H1 (cell line): ENCODE measurements at regions not wholly inside any gene's neighbourhood (a gene's known extent, or its start where the extent isn't known, plus 50 kb on each side); places are given as distances from the start of the nearest gene placed in this dataset.

Experiments used
- CTCF ChIA-PET: fragments of 300-600 bp; sonication (Branson Sonifier 250); formaldehyde crosslinking; loops from one replicate; lab custom pipeline; 2021; ENCODE audit not compliant: partially characterized antibody; lab: Charles Lee
- POLR2A ChIA-PET: fragments of 300-600 bp; sonication (Branson Sonifier 250); formaldehyde crosslinking; loops from one replicate; lab custom pipeline; 2021; ENCODE audit warnings: inconsistent platforms; ENCODE audit not compliant: partially characterized antibody; lab: Charles Lee
- DNase-seq, 2 experiments: peaks; one replicate each; pipeline versions ENCODE4 v3.0.0 to v3.0.0-alpha.2; 2010 to 2022; ENCODE audit warnings: low spot score in 2 of 2, low read depth in 1 of 2, mixed read lengths in 1 of 2
- FAIRE-seq: peaks from 2 replicates; lab custom pipeline; 2011; peaks lifted over from hg19 to GRCh38; lab: Jason Lieb, UNC
- H2AFZ ChIP-seq: 2 replicates; pipeline ENCODE4 v1.8.1; 2012; ENCODE audit warnings: low read length, inconsistent platforms
- H2AK5ac ChIP-seq: 2 replicates; pipeline ENCODE4 v1.6.1; 2013; ENCODE audit warnings: low read depth, low read length
- H2BK120ac ChIP-seq: replicated peaks from 2 replicates; pipeline ENCODE3; 2013; ENCODE audit warnings: low read depth, low read length, inconsistent platforms
- H2BK12ac ChIP-seq: 2 replicates; pipeline ENCODE4 v1.6.1; 2013; ENCODE audit warnings: low read depth, low read length
- H2BK15ac ChIP-seq: 2 replicates; pipeline ENCODE4 v1.6.1; 2013; ENCODE audit warnings: low read length
- H2BK20ac ChIP-seq: 2 replicates; pipeline ENCODE4 v1.6.1; 2013; ENCODE audit warnings: low read length
- H2BK5ac ChIP-seq: 2 replicates; pipeline ENCODE4 v1.6.1; 2013; ENCODE audit warnings: low read depth, low read length
- H3K14ac ChIP-seq: 2 replicates; pipeline ENCODE4 v1.6.1; 2013; ENCODE audit warnings: inconsistent platforms; ENCODE audit not compliant: insufficient read length
- H3K18ac ChIP-seq: 2 replicates; pipeline ENCODE4 v1.6.1; 2013; ENCODE audit warnings: low read length; ENCODE audit errors: extremely low read depth
- H3K23ac ChIP-seq: 2 replicates; pipeline ENCODE4 v1.6.1; 2013; ENCODE audit warnings: inconsistent platforms; ENCODE audit not compliant: insufficient read length
- H3K23me2 ChIP-seq: 2 replicates; pipeline ENCODE4 v1.6.1; 2013; ENCODE audit warnings: low read depth, low read length
- H3K27ac ChIP-seq: 2 replicates; pipeline ENCODE4 v1.6.1; 2011; ENCODE audit warnings: low read depth, low read length, inconsistent platforms
- H3K27me3 ChIP-seq, 4 experiments: replicated peaks in 1 of 4; 1 replicate in 1 of 4; 2 replicates in 3 of 4; pipeline versions ENCODE4 v1.6.1 to v1.8.1; 2011 to 2013; ENCODE audit warnings: low read length in 3 of 4, mild to moderate bottlenecking in 3 of 4, inconsistent platforms in 2 of 4, mixed read lengths in 2 of 4, moderate library complexity in 1 of 4; ENCODE audit not compliant: control insufficient read depth in 3 of 4, insufficient read depth in 3 of 4; ENCODE audit errors: extremely low read depth in 1 of 4
- H3K36me3 ChIP-seq, 4 experiments: 2 replicates each; pipeline versions ENCODE4 v1.6.1 to v1.8.1; 2011 to 2013; ENCODE audit warnings: mild to moderate bottlenecking in 4 of 4, low read length in 3 of 4, moderate library complexity in 2 of 4, control low read depth in 1 of 4, inconsistent platforms in 1 of 4; ENCODE audit not compliant: insufficient read depth in 4 of 4, control insufficient read depth in 2 of 4
- H3K4ac ChIP-seq: replicated peaks from 2 replicates; pipeline ENCODE3; 2013; ENCODE audit warnings: low read length, low read depth, mixed read lengths, inconsistent platforms; ENCODE audit not compliant: insufficient read length
- H3K4me1 ChIP-seq, 4 experiments: replicated peaks in 1 of 4; 1 replicate in 1 of 4; 2 replicates in 3 of 4; pipeline versions ENCODE4 v1.6.1 to v1.8.1; 2011 to 2013; ENCODE audit warnings: low read length in 3 of 4, inconsistent platforms in 2 of 4, mixed read lengths in 1 of 4; ENCODE audit not compliant: insufficient read depth in 4 of 4, control insufficient read depth in 3 of 4
- H3K4me2 ChIP-seq, 2 experiments: 2 replicates each; pipeline versions ENCODE4 v1.6.1 to v1.8.1; 2011 to 2013; ENCODE audit warnings: low read depth in 2 of 2, low read length in 2 of 2, control low read depth in 1 of 2, inconsistent platforms in 1 of 2, mild to moderate bottlenecking in 1 of 2; ENCODE audit not compliant: insufficient read depth in 1 of 2
- H3K4me3 ChIP-seq, 4 experiments: fragments of 200-600, 300-600 bp in 1 of 4; sonication (generic), shearing (Covaris generic), sonication (Bioruptor Twin) in 1 of 4; 2 replicates each; pipeline versions ENCODE4 v1.5.1 to v1.8.1; 2011 to 2016; ENCODE audit warnings: low read length in 4 of 4, low read depth in 3 of 4, control low read depth in 2 of 4, inconsistent platforms in 2 of 4, mild to moderate bottlenecking in 2 of 4, mixed read lengths in 1 of 4, moderate library complexity in 1 of 4; ENCODE audit not compliant: insufficient read depth in 2 of 4; ENCODE audit errors: extremely low read depth in 1 of 4
- H3K56ac ChIP-seq: replicated peaks from 2 replicates; pipeline ENCODE3; 2013; ENCODE audit warnings: low read depth, mild to moderate bottlenecking, mixed read lengths, low read length, inconsistent platforms; ENCODE audit not compliant: insufficient read length
- H3K79me1 ChIP-seq: 2 replicates; pipeline ENCODE4 v1.6.1; 2013; ENCODE audit warnings: low read depth, low read length, control low read depth
- H3K79me2 ChIP-seq, 2 experiments: 2 replicates each; pipeline versions ENCODE4 v1.6.1 to v1.8.1; 2012 to 2013; ENCODE audit warnings: low read length in 2 of 2, mild to moderate bottlenecking in 2 of 2, inconsistent platforms in 1 of 2; ENCODE audit not compliant: insufficient read depth in 2 of 2, control insufficient read depth in 1 of 2
- H3K9ac ChIP-seq, 4 experiments: replicated peaks in 1 of 4; 1 replicate in 1 of 4; 2 replicates in 3 of 4; pipeline versions ENCODE4 v1.6.1 to v1.8.1; 2011 to 2013; ENCODE audit warnings: low read depth in 3 of 4, low read length in 3 of 4, control low read depth in 2 of 4, mild to moderate bottlenecking in 2 of 4, moderate library complexity in 2 of 4, inconsistent platforms in 1 of 4; ENCODE audit errors: extremely low read depth in 1 of 4
- H3K9me3 ChIP-seq, 2 experiments: 2 replicates each; pipeline versions ENCODE4 v1.6.1 to v1.8.1; 2012 to 2013; ENCODE audit warnings: mild to moderate bottlenecking in 2 of 2, moderate library complexity in 2 of 2, control low read depth in 1 of 2, inconsistent platforms in 1 of 2, low read depth in 1 of 2, low read length in 1 of 2, mixed read lengths in 1 of 2; ENCODE audit not compliant: insufficient read depth in 2 of 2
- H4K20me1 ChIP-seq, 2 experiments: replicated peaks in 1 of 2; 2 replicates each; pipeline versions ENCODE3 to v1.8.1; 2011 to 2013; ENCODE audit warnings: inconsistent platforms in 2 of 2, low read length in 2 of 2, mild to moderate bottlenecking in 1 of 2; ENCODE audit not compliant: insufficient read depth in 2 of 2, control insufficient read depth in 1 of 2
- H4K5ac ChIP-seq: 2 replicates; pipeline ENCODE4 v1.6.1; 2013; ENCODE audit warnings: low read length, low read depth, mixed read lengths, inconsistent platforms; ENCODE audit not compliant: insufficient read length
- H4K8ac ChIP-seq: 2 replicates; pipeline ENCODE4 v1.8.0; 2013; ENCODE audit warnings: mild to moderate bottlenecking, moderate library complexity, low read length, inconsistent platforms; ENCODE audit not compliant: insufficient read depth; ENCODE audit errors: extremely low read depth
- H4K91ac ChIP-seq: replicated peaks from 2 replicates; pipeline ENCODE3; 2013; ENCODE audit warnings: low read length, mixed read lengths, inconsistent platforms; ENCODE audit not compliant: insufficient read length
- ASH2L ChIP-seq: fragments of 200-600, 300-600 bp; sonication (generic); IDR thresholded peaks from one replicate; pipeline ENCODE4 v1.7.1; 2017; ENCODE audit warnings: low read length
- BRCA1 ChIP-seq: IDR thresholded peaks from 2 replicates; pipeline ENCODE4 v1.6.1; 2012; ENCODE audit warnings: low read depth, low read length, improper control_type of control experiment
- CBX5 ChIP-seq: fragments of 300-800, 300-1000 bp; sonication (generic); IDR thresholded peaks from 2 replicates; pipeline ENCODE4 v1.7.1; 2016; ENCODE audit warnings: antibody characterized with exemption, low read length, low read depth
- JUN ChIP-seq: IDR thresholded peaks from 2 replicates; pipeline ENCODE4 v1.6.1; 2011; ENCODE audit warnings: low read depth, mild to moderate bottlenecking, improper control_type of control experiment, low read length
- JUND ChIP-seq: IDR thresholded peaks from 2 replicates; pipeline ENCODE4 v1.6.1; 2011; ENCODE audit warnings: mild to moderate bottlenecking, improper control_type of control experiment, low read length
- MAFK ChIP-seq: IDR thresholded peaks from 2 replicates; pipeline ENCODE4 v1.6.1; 2012; ENCODE audit warnings: low read depth, mild to moderate bottlenecking, improper control_type of control experiment, low read length
- NANOG ChIP-seq: IDR thresholded peaks from 2 replicates; pipeline ENCODE4 v1.6.1; 2011; ENCODE audit warnings: low read length, low read depth, mild to moderate bottlenecking, inconsistent platforms; ENCODE audit not compliant: insufficient read depth, poor library complexity, severe bottlenecking
- SRF ChIP-seq: IDR thresholded peaks from 2 replicates; pipeline ENCODE4 v1.6.1; 2011; ENCODE audit warnings: mild to moderate bottlenecking, low read depth, low read length, moderate library complexity
- WGBS, 2 experiments: shearing (Covaris generic) in 1 of 2; methylation state at CpG; one replicate each; pipeline versions ENCODE4 v1.1.6 to v1.1.7; 2013 to 2015; ENCODE audit warnings: low lambda C conversion rate in 2 of 2, mixed read lengths in 2 of 2, inconsistent platforms in 1 of 2, low coverage in 1 of 2, missing lambda C conversion rate in 1 of 2; ENCODE audit not compliant: insufficient replicate concordance in 2 of 2, insufficient coverage in 1 of 2, insufficient read length in 1 of 2; ENCODE audit errors: extremely low coverage in 1 of 2, missing lambda C conversion rate in 1 of 2; 5-methylcytosine and 5-hydroxymethylcytosine counted together
- TF ChIP-seq, protein P1 (sequence below): IDR thresholded peaks from 2 replicates; pipeline ENCODE4 v1.6.1; 2012; ENCODE audit warnings: low read length, inconsistent platforms

GRCh38 chr4:112884406-112884805, 165.0 kb upstream of the ANK2 start:
- no peaks in the 10 kb centered on the region for H3K23me2 ChIP-seq
- ChIA-PET CTCF (interaction anchor here (0.6 to 2.3 kb wide), 4 partner anchors 12 to 119 kb away, joined by 4 to 6 read pairs (median 6); no protein-coding TSS in a partner anchor), POLR2A (interaction anchor here (0.7 to 1.7 kb wide), 2 partner anchors 12 to 68 kb away, joined by 3 to 4 read pairs; no protein-coding TSS in a partner anchor)
- no peak overlapping the region for H4K5ac ChIP-seq
- no peak overlapping the region for H3K4me2 ChIP-seq
- no peak overlapping the region for H2BK20ac ChIP-seq
- no peak overlapping the region for H3K4ac ChIP-seq
- no peak overlapping the region for H3K4me3 ChIP-seq
- H2BK120ac ChIP-seq, result no peak overlapping the region
- H3K27ac ChIP-seq, result no peak overlapping the region
- H3K9me3 ChIP-seq, result no peaks in the 10 kb centered on the region
- H3K79me1 ChIP-seq, result no peaks in the 10 kb centered on the region
- no peak overlapping the region for H2BK12ac ChIP-seq
- 0 out of 4 replicates have a peak, but pooled peaks cover 0 to 7% of the 10 kb centered on the region in 2 experiments for H3K79me2 ChIP-seq
- no peak overlapping the region for H3K18ac ChIP-seq
- no peaks in the 10 kb centered on the region for H3K36me3 ChIP-seq
- H4K8ac ChIP-seq, result no peak overlapping the region
- H3K23ac ChIP-seq, result no peak overlapping the region
- peaks cover 1 to 5% (median 4%) of the 10 kb centered on the region in 4 experiments; a peak in 3 of 7 replicates for H3K4me1 ChIP-seq
- H4K91ac ChIP-seq, result no peak overlapping the region
- no peak overlapping the region for H3K9ac ChIP-seq
- WGBS, 2 experiments, result 85% methylated on average over 1 of the region's 1 CpG; no CpG with 5 or more reads in 1 of the 2 experiments
- H2AFZ ChIP-seq, result no peak overlapping the region
- FAIRE-seq, result no peak
- no peak for DNase-seq
- no peak overlapping the region for H3K56ac ChIP-seq
- TF ChIP-seq JUND (no peak), NANOG (no peak), BRCA1 (no peak), JUN (no peak), SRF (no peak), CBX5 (no peak), ASH2L (no peak), MAFK (no peak)
- TF ChIP-seq, protein P1, sequence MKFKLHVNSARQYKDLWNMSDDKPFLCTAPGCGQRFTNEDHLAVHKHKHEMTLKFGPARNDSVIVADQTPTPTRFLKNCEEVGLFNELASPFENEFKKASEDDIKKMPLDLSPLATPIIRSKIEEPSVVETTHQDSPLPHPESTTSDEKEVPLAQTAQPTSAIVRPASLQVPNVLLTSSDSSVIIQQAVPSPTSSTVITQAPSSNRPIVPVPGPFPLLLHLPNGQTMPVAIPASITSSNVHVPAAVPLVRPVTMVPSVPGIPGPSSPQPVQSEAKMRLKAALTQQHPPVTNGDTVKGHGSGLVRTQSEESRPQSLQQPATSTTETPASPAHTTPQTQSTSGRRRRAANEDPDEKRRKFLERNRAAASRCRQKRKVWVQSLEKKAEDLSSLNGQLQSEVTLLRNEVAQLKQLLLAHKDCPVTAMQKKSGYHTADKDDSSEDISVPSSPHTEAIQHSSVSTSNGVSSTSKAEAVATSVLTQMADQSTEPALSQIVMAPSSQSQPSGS, result no peak
- H3K27me3 ChIP-seq, result no peaks in the 10 kb centered on the region
- no peak overlapping the region for H3K14ac ChIP-seq
- no peak overlapping the region for H2BK5ac ChIP-seq
- H2BK15ac ChIP-seq, result no peak overlapping the region
- no peak overlapping the region for H2AK5ac ChIP-seq
- H4K20me1 ChIP-seq, result no peaks in the 10 kb centered on the region
